ENCODE measurements at regions not wholly inside any gene's neighbourhood (a gene's known extent, or its start where the extent isn't known, plus 50 kb on each side); places are given as distances from the start of the nearest gene placed in this dataset.

DNA sequence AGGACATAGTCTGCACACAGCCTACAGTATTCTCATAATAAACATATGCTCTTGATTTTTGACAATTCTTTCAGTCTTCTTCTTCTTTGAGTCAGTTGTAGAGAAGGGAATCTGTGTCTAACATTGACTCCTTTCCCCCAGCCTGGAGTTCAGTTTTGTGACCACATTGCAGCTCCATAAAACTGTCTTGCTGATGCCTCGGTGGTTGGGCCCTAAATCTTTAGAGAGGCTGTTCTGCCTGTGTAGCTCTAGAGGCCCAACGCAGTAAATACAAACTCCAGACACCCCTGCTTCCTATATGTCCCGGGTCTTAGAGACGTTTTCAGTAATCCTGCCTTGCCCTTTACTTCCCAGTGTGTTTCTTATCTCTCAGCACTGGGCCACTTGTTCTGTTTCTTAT, 639.5 kb upstream of the AADAT start:
- TF ChIP-seq, protein P1, sequence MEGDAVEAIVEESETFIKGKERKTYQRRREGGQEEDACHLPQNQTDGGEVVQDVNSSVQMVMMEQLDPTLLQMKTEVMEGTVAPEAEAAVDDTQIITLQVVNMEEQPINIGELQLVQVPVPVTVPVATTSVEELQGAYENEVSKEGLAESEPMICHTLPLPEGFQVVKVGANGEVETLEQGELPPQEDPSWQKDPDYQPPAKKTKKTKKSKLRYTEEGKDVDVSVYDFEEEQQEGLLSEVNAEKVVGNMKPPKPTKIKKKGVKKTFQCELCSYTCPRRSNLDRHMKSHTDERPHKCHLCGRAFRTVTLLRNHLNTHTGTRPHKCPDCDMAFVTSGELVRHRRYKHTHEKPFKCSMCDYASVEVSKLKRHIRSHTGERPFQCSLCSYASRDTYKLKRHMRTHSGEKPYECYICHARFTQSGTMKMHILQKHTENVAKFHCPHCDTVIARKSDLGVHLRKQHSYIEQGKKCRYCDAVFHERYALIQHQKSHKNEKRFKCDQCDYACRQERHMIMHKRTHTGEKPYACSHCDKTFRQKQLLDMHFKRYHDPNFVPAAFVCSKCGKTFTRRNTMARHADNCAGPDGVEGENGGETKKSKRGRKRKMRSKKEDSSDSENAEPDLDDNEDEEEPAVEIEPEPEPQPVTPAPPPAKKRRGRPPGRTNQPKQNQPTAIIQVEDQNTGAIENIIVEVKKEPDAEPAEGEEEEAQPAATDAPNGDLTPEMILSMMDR (conservative IDR thresholded peaks at IDR 0.05) = no peak
- Histone ChIP-seq H3K27ac (ENCODE audit: low read depth, low read length) (no peak overlapping the region), H3K9ac (ENCODE audit: extremely low read depth, low read length, poor library complexity, severe bottlenecking) (no peak overlapping the region), H3K9me3 (ENCODE audit: control insufficient read depth, low read length) (no peaks in the 10 kb centered on the region), H3K4me3 (ENCODE audit: low read length) (no peak overlapping the region), H3K4me1 (ENCODE audit: control insufficient read depth, insufficient read depth, low read length) (no peaks in the 10 kb centered on the region), H3K36me3 (ENCODE audit: control insufficient read depth, insufficient read depth, low read length) (no peaks in the 10 kb centered on the region), H3K27me3 (ENCODE audit: control insufficient read depth, insufficient read depth, low read length, poor library complexity, severe bottlenecking) (no peaks in the 10 kb centered on the region)
- WGBS, 2 experiments (ENCODE audit: insufficient coverage in 1 of 2, insufficient read length in 1 of 2) = 91 to 92% methylated on average over 3 to 4 of the region's 4 CpGs
- H3K9me3 Mint-ChIP-seq = no peaks in the 10 kb centered on the region
- no peak overlapping the region for H3K4me3 Mint-ChIP-seq
- no peaks in the 10 kb centered on the region for H3K4me1 Mint-ChIP-seq
- H3K27me3 Mint-ChIP-seq (ENCODE audit: insufficient read depth) = no peaks in the 10 kb centered on the region
- no peak overlapping the region for H3K27ac Mint-ChIP-seq
- H3K36me3 Mint-ChIP-seq (ENCODE audit: low read depth) = no peaks in the 10 kb centered on the region
- DNase-seq = no peak

DNA sequence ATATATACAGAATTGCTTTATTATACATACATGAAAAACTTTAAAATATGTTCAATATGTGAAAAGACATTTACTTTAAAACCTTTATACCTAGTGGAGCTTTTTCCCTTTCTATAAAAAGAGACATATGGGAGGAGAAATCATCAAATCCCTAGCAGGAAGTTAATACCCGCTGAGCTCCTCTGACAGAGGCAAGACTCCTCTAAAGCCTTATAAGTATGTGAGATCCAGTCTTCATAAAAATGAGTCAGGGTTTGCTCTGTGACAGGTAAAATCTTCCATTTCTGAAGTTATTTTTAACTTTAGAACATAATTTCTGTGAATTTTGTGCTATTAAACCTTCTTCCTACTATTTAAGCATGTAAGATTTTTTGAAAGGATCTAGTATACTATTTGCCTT, 634.4 kb upstream of the AADAT start:
- Mint-ChIP-seq H3K27ac (no peak overlapping the region), H3K9me3 (peaks cover 4% of the 10 kb centered on the region), H3K4me1 (no peaks in the 10 kb centered on the region), H3K27me3 (ENCODE audit: insufficient read depth) (no peaks in the 10 kb centered on the region), H3K4me3 (no peak overlapping the region), H3K36me3 (ENCODE audit: low read depth) (no peaks in the 10 kb centered on the region)
- 86% methylated on average over 1 of the region's 1 CpG; no CpG with 5 or more reads in 1 of the 2 experiments for WGBS, 2 experiments (ENCODE audit: insufficient coverage in 1 of 2, insufficient read length in 1 of 2)
- Histone ChIP-seq H3K9me3 (ENCODE audit: control insufficient read depth, low read length) (no peaks in the 10 kb centered on the region), H3K4me1 (ENCODE audit: control insufficient read depth, insufficient read depth, low read length) (no peaks in the 10 kb centered on the region), H3K27ac (ENCODE audit: low read depth, low read length) (no peak overlapping the region), H3K27me3 (ENCODE audit: control insufficient read depth, insufficient read depth, low read length, poor library complexity, severe bottlenecking) (no peaks in the 10 kb centered on the region), H3K4me3 (ENCODE audit: low read length) (no peak overlapping the region), H3K9ac (ENCODE audit: extremely low read depth, low read length, poor library complexity, severe bottlenecking) (no peak overlapping the region), H3K36me3 (ENCODE audit: control insufficient read depth, insufficient read depth, low read length) (no peaks in the 10 kb centered on the region)
- no peak for DNase-seq
- TF ChIP-seq, protein P1 (conservative IDR thresholded peaks at IDR 0.05) = no peak

DNA sequence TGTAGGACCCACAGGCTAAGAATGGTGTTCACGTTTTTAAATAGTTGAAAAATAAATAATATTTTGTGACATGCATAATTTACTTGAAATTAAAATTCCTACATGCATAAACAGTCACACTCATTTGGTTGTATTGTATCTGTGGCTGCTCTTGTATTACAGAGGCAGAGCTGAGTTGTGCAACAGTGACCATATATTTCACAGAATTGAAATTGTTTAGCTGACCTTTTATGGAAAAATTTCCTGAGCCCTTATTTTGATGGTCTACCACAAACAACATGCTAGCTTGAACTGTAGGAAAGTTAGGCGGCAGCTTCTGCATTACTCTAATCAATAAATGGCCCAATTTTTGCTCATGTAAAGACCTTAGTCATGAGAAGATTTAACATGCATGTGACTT, 633.4 kb upstream of the AADAT start:
- no peaks in the 10 kb centered on the region for H3K4me1 ChIP-seq (ENCODE audit: control insufficient read depth, insufficient read depth, low read length)
- no peak overlapping the region for H3K9ac ChIP-seq (ENCODE audit: extremely low read depth, low read length, poor library complexity, severe bottlenecking)
- Mint-ChIP-seq H3K36me3 (ENCODE audit: low read depth) (no peaks in the 10 kb centered on the region), H3K4me3 (no peak overlapping the region), H3K9me3 (peaks cover 4% of the 10 kb centered on the region), H3K27ac (no peak overlapping the region), H3K4me1 (no peaks in the 10 kb centered on the region), H3K27me3 (ENCODE audit: insufficient read depth) (no peaks in the 10 kb centered on the region)
- H3K4me3 ChIP-seq (ENCODE audit: low read length) = no peak overlapping the region
- no peak for DNase-seq
- H3K27ac ChIP-seq (ENCODE audit: low read depth, low read length) = no peak overlapping the region
- no peaks in the 10 kb centered on the region for H3K9me3 ChIP-seq (ENCODE audit: control insufficient read depth, low read length)
- 91 to 94% methylated on average over 1 to 2 of the region's 2 CpGs for WGBS, 2 experiments (ENCODE audit: insufficient coverage in 1 of 2, insufficient read length in 1 of 2)
- H3K36me3 ChIP-seq (ENCODE audit: control insufficient read depth, insufficient read depth, low read length) = no peaks in the 10 kb centered on the region
- no peaks in the 10 kb centered on the region for H3K27me3 ChIP-seq (ENCODE audit: control insufficient read depth, insufficient read depth, low read length, poor library complexity, severe bottlenecking)
- TF ChIP-seq, protein P1 (conservative IDR thresholded peaks at IDR 0.05) = no peak
